MM.1S (cell line): ENCODE measurements at regions not wholly inside any gene's neighbourhood (a gene's known extent, or its start where the extent isn't known, plus 50 kb on each side); places are given as distances from the start of the nearest gene placed in this dataset.

ENCODE experiments used
- DNase-seq: peaks from one replicate; pipeline ENCODE4 v3.0.0-alpha.2; 2015
- H2AFZ ChIP-seq: fragments of 300-600 bp; sonication (generic); 2 replicates; pipeline ENCODE4 v1.6.0; 2016; ENCODE audit warnings: antibody characterized with exemption, low read length
- H3F3A ChIP-seq: fragments of 300-600 bp; sonication (generic); 2 replicates; pipeline ENCODE4 v1.6.1; 2016; ENCODE audit warnings: mild to moderate bottlenecking, antibody characterized with exemption, low read length, moderate library complexity, mixed read lengths; ENCODE audit not compliant: insufficient read depth
- H3K27ac ChIP-seq: fragments of 300-600 bp; sonication (generic); 2 replicates; pipeline ENCODE4 v1.5.1; 2016; ENCODE audit warnings: mild to moderate bottlenecking, low read length
- H3K27me3 ChIP-seq: fragments of 300-600 bp; sonication (generic); replicated peaks from 2 replicates; pipeline ENCODE4 v1.6.0; 2016; ENCODE audit warnings: low read length; ENCODE audit not compliant: insufficient read depth
- H3K36me3 ChIP-seq: fragments of 300-600 bp; sonication (generic); replicated peaks from 2 replicates; pipeline ENCODE4 v1.6.1; 2016; ENCODE audit warnings: mild to moderate bottlenecking, low read length, mixed read lengths; ENCODE audit not compliant: insufficient read depth
- H3K4me1 ChIP-seq: fragments of 300-600 bp; sonication (generic); 2 replicates; pipeline ENCODE4 v1.6.1; 2016; ENCODE audit warnings: low read length, mixed read lengths
- H3K4me2 ChIP-seq: fragments of 300-600 bp; sonication (generic); 2 replicates; pipeline ENCODE4 v1.6.0; 2016; ENCODE audit warnings: low read depth, low read length
- H3K4me3 ChIP-seq: fragments of 300-600 bp; sonication (generic); 2 replicates; pipeline ENCODE4 v1.5.1; 2016; ENCODE audit warnings: low read length, mixed read lengths
- H3K79me2 ChIP-seq: fragments of 300-600 bp; sonication (generic); 2 replicates; pipeline ENCODE4 v1.6.1; 2016; ENCODE audit warnings: mixed run types, low read length, mixed read lengths
- H3K9ac ChIP-seq: fragments of 300-600 bp; sonication (generic); 2 replicates; pipeline ENCODE4 v1.6.1; 2016; ENCODE audit warnings: low read length, mixed read lengths
- H3K9me2 ChIP-seq: fragments of 300-600 bp; sonication (generic); replicated peaks from 2 replicates; pipeline ENCODE4 v1.6.1; 2016; ENCODE audit warnings: mild to moderate bottlenecking, low read length, mixed read lengths; ENCODE audit not compliant: insufficient read depth
- H3K9me3 ChIP-seq: fragments of 300-600 bp; sonication (generic); replicated peaks from 2 replicates; pipeline ENCODE4 v1.6.1; 2016; ENCODE audit warnings: mild to moderate bottlenecking, low read length, mixed read lengths; ENCODE audit not compliant: insufficient read depth
- H4K20me1 ChIP-seq: fragments of 300-600 bp; sonication (generic); 2 replicates; pipeline ENCODE4 v1.6.1; 2016; ENCODE audit warnings: mild to moderate bottlenecking, low read length, moderate library complexity, mixed read lengths; ENCODE audit not compliant: insufficient read depth
- EZH2 ChIP-seq: fragments of 300-600 bp; sonication (generic); optimal IDR thresholded peaks from 2 replicates; pipeline ENCODE3; 2017; ENCODE audit warnings: low read depth, mild to moderate bottlenecking, antibody characterized with exemption, low read length, mixed read lengths
- EZH2phosphoT487 ChIP-seq: fragments of 300-600 bp; sonication (generic); IDR thresholded peaks from 2 replicates; pipeline ENCODE4 v1.6.1; 2018; ENCODE audit warnings: antibody characterized with exemption, low read length
- TF ChIP-seq, protein P1 (sequence below): fragments of 300-600 bp; sonication (generic); IDR thresholded peaks from 2 replicates; pipeline ENCODE4 v1.5.1; 2016; ENCODE audit warnings: antibody characterized with exemption, low read length, mixed read lengths

DNA sequence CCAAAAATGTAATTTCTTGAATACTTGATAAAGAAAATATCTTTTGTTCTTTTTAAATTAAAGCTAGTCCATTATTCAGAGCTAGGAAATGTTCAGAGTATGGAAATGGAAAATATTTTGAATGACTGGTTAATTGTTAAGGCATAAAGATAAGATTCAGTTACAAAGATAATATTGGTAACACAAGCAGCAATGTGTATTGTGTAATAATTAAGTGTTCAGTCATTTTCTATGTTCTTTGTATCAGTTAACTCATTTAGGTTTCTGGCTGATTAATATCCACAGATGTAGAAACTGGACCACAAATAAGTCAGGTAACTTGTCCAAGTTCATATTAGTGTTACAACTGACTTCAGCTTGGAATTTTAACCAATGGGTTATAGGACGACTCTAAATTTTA lies 442.2 kb upstream of the MANEA start:
- H3K4me3 ChIP-seq = no peak overlapping the region
- no peaks in the 10 kb centered on the region for H3K4me1 ChIP-seq
- H3K4me2 ChIP-seq = no peak overlapping the region
- H4K20me1 ChIP-seq = no peaks in the 10 kb centered on the region
- DNase-seq = no peak
- no peaks in the 10 kb centered on the region for H3K9me2 ChIP-seq
- no peaks in the 10 kb centered on the region for H3K79me2 ChIP-seq
- no peaks in the 10 kb centered on the region for H3K9me3 ChIP-seq
- no peaks in the 10 kb centered on the region for H3F3A ChIP-seq
- H3K9ac ChIP-seq = no peak overlapping the region
- H3K27ac ChIP-seq = no peak overlapping the region
- no peak for TF ChIP-seq EZH2
- TF ChIP-seq, protein P1, sequence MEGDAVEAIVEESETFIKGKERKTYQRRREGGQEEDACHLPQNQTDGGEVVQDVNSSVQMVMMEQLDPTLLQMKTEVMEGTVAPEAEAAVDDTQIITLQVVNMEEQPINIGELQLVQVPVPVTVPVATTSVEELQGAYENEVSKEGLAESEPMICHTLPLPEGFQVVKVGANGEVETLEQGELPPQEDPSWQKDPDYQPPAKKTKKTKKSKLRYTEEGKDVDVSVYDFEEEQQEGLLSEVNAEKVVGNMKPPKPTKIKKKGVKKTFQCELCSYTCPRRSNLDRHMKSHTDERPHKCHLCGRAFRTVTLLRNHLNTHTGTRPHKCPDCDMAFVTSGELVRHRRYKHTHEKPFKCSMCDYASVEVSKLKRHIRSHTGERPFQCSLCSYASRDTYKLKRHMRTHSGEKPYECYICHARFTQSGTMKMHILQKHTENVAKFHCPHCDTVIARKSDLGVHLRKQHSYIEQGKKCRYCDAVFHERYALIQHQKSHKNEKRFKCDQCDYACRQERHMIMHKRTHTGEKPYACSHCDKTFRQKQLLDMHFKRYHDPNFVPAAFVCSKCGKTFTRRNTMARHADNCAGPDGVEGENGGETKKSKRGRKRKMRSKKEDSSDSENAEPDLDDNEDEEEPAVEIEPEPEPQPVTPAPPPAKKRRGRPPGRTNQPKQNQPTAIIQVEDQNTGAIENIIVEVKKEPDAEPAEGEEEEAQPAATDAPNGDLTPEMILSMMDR = no peak
- no peak for TF ChIP-seq EZH2phosphoT487
- H3K36me3 ChIP-seq = no peaks in the 10 kb centered on the region
- H3K27me3 ChIP-seq = no peaks in the 10 kb centered on the region
- H2AFZ ChIP-seq = no peak overlapping the region

DNA sequence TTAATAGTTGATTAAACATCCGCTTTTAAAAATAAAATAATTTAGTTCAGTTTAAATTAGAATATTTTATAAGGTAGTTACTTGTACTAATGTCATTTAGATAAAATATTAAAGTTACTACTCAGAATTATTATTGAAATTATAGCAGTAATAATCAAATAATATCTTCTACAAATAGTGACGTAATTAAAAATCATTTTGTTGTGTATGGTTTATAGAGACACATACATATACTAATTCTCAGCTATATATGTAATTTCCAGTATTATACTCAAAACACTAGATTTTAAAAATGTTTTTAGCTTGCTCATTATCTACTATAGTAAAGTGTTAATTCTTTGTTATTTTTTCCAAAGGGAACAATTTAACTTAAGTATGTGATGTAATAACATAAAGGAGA lies 435.2 kb upstream of the MANEA start:
- TF ChIP-seq, protein P1 = no peak
- no peak for TF ChIP-seq EZH2phosphoT487
- H3K9me3 ChIP-seq = no peaks in the 10 kb centered on the region
- H3K36me3 ChIP-seq = no peaks in the 10 kb centered on the region
- H3K27me3 ChIP-seq = no peaks in the 10 kb centered on the region
- no peak overlapping the region for H3K4me2 ChIP-seq
- no peaks in the 10 kb centered on the region for H3F3A ChIP-seq
- no peak overlapping the region for H3K9ac ChIP-seq
- no peaks in the 10 kb centered on the region for H4K20me1 ChIP-seq
- no peaks in the 10 kb centered on the region for H3K79me2 ChIP-seq
- H3K27ac ChIP-seq = no peak overlapping the region
- H3K4me1 ChIP-seq = no peaks in the 10 kb centered on the region
- no peak overlapping the region for H2AFZ ChIP-seq
- DNase-seq = no peak
- no peaks in the 10 kb centered on the region for H3K9me2 ChIP-seq
- H3K4me3 ChIP-seq = no peak overlapping the region

DNA sequence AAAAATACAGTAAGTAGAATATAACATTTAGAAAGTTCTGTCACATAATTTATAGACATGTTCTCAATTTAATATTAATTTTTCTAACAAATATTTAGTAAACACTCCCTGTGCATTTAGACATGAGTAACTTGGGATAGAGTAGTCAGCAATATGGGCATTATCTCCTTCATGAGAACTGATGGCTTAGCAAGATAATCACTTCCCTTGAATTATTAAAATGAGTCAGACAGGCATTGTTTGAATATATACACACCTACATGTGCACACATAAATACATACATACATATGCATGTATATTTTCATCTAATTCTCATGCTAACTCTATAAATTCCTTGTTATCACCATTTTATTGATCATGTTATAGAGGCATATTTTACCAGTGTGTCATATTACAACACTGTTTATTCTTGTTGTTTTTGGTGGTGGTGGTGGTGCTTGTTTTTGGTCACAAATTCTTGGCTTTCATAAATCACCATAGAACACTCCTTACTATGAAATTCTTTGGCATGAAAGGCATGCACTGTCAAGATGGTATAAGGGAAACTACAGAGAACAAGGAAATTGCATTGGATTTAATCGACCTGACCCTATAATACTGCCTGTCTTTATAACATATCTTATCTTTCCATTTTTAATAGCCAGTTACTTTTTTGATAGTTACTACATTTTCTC lies 434.5 kb upstream of the MANEA start:
- H3K27me3 ChIP-seq = no peaks in the 10 kb centered on the region
- no peak overlapping the region for H3K27ac ChIP-seq
- H4K20me1 ChIP-seq = no peaks in the 10 kb centered on the region
- DNase-seq = no peak
- no peak overlapping the region for H3K9ac ChIP-seq
- TF ChIP-seq, protein P1 = no peak
- no peak for TF ChIP-seq EZH2
- TF ChIP-seq EZH2phosphoT487 = no peak
- H3K36me3 ChIP-seq = no peaks in the 10 kb centered on the region
- no peaks in the 10 kb centered on the region for H3K79me2 ChIP-seq
- no peaks in the 10 kb centered on the region for H3K4me1 ChIP-seq
- no peak overlapping the region for H2AFZ ChIP-seq
- H3F3A ChIP-seq = no peaks in the 10 kb centered on the region
- H3K9me2 ChIP-seq = no peaks in the 10 kb centered on the region
- no peak overlapping the region for H3K4me3 ChIP-seq
- no peak overlapping the region for H3K4me2 ChIP-seq
- H3K9me3 ChIP-seq = no peaks in the 10 kb centered on the region
